DMS114 treated with DMSO at 0.1 percent for 48 hours (cell line): ENCODE measurements at regions not wholly inside any gene's neighbourhood (a gene's known extent, or its start where the extent isn't known, plus 50 kb on each side); places are given as distances from the start of the nearest gene placed in this dataset.

Source experiments
- DNase-seq: peaks from one replicate; lab custom pipeline; 2025; ENCODE audit not compliant: unreplicated experiment; lab: John Stamatoyannopoulos, UW

DNA sequence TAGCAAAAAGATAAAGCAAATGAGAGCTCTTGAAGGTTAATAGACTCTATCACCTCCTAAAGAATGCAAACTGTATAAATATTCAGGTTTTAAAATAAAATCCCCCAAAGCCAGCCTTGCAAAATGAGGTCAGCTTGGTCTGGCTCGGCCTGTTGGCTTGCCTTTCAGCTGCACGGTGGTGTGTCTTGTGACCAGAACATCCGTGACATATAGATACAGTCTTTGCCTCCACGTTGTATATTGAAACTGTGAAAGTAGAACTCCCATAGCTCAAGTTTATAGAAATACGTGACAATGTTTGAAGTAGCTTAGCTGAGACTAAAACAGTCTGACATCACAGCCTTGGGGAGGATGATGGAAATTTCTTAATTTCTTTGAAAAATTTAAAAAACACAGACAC lies 236.6 kb upstream of the MYOCD start:
- no peak for DNase-seq

DNA sequence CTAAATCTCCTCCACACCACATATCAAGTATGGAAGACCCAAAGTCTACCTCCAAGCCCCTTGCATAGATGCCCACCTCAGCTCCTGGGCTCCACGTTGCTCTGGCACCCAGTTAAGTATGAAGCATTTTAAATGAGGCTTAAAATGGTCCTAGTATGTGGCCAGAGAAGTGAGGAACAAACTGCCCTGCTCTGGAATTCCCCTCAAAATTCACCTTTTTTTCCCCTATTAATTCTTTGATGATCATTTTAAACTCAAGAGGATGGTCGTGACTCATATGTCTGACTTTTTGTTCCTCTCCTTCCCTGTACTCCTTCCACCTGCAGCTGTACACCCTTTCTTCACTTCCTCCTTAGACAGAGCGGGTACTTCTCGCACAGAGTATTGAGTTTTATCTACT lies 234.5 kb upstream of the MYOCD start:
- no peak for DNase-seq

GRCh38 chr17:12438212-12438611 lies 227.5 kb upstream of the MYOCD start:
- no peak for DNase-seq

DNA sequence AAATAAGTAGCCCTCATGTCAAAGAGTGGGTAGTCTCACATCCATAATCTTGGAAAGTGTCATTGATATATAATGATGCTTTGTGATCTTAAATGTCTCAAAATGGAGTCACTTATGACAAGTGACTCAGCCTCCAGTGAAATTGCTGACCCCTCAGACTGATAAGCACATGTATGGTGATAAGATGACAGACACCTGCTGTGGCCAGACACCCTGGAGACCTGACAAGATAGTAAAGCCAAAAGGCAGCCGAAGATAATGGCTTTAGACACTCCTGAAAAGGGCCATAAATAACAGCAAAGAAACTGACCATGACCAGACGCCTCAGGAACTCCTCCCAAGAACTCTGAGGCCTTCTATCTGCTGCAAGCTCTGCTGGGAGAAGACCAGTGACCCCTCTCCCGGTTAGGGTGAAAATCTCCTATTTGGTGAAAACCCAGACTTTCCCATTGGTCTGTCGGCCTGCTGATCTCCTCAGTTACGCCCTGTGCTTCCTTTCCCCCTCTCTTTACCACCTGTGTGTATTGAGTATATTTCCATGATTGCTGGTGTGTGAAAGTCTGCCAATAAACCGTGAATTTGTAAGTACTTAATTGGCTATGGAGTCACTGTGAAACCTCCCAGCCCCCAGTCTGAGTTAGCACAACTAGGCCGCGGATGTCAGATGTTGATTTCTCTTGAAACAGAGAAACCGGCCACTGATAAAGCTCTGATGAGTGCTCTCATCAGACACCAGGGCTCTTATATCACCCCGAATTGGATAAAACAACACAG lies 226.7 kb upstream of the MYOCD start:
- no peak for DNase-seq

DNA sequence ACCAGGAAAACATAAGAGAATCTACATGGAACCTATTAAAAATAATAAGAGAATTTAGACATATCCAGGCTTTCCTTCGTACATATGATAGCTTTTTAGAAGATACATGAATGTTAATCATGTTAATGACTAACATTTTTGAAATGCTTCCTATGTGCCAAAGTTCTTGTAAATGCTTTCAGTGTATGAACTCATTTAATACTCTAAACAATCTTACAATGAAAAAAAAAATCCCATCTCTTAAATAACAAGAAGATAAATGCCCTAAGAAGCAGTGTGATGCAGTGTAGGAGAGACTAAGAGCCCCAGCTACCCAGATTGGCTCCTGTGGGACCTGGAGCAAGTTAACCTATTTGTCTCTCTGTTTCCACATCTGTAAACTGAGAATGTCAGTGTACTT lies 220.4 kb upstream of the MYOCD start:
- DNase-seq = no peak

DNA sequence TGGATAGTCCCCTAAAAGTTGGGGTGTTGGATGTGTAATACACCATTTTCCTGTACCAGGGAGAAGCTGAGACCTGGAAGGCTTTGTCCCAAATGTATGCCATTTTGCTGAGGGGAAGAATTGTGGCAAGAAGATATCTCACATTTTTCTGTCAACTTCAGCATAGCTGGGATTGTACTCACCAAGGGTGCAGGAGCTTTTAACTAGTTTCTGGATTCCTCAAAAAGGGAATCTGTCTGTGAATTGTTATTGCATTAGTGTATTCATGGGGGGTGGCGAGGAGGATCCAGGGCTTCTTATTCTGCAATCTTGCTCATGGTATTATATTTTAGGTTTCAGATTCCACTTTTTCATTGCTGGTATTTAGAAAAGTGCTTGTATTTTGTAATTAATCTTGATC lies 208.2 kb upstream of the MYOCD start:
- DNase-seq = no peak

DNA sequence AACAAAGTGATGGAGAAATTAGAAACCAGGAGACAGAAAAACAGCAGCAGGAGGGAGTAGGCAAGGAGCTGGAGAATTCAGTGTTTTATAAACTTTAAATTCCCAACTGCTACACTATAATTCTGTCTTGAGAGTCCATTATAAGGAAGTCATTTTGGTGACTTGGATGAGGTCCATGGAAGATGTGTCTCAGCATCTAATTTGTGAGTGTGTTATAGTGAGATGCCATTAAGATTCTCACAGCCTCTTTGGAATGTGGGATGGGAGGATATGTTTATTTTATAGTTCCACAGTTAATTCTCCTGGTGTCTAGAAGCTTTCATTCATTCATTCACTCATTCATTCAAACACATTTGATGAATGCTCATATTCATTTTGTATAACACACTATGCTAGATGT lies 206.0 kb upstream of the MYOCD start:
- DNase-seq = no peak

DNA sequence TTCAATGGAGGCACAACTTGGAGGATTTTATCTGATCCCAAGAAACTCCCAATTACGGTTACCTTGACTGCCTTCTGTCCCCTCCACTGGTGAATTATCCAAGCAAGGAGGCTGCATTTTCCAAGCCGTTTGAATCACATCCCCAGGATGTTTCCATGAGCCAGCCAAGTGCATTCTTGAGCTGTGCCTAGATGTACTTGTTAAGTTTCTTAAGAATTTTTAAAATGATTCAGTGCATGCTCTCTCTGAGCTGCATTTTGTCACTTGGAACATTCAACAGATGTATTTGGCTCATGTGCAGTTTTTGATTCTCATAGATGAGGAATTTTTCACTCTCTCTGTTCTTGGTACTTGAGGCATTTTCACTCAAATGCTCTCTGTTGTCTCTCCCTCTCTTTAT lies 202.6 kb upstream of the MYOCD start:
- no peak for DNase-seq

- DNase-seq = no peak
Observed at GRCh38 chr17:12472252-12473173, 193.2 kb upstream of the MYOCD start.

DNA sequence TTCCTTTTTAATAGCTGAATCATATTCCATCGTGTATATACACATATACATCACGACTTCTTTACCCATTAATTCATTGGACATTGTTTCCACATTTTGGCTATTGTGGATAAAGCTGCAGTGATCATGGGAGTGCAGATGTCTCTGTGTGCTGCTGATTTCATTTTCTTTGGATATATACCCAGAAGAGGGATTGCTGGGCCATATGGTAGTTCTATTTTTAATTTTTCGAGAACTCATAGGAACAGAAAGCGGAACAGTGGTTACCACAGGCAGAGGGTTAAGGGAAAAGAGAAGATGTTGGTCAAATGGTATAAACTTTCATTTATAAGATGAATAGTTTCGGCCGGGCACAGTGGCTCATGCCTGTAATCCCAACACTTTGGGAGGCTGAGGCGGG lies 187.4 kb upstream of the MYOCD start:
- DNase-seq = no peak

DNA sequence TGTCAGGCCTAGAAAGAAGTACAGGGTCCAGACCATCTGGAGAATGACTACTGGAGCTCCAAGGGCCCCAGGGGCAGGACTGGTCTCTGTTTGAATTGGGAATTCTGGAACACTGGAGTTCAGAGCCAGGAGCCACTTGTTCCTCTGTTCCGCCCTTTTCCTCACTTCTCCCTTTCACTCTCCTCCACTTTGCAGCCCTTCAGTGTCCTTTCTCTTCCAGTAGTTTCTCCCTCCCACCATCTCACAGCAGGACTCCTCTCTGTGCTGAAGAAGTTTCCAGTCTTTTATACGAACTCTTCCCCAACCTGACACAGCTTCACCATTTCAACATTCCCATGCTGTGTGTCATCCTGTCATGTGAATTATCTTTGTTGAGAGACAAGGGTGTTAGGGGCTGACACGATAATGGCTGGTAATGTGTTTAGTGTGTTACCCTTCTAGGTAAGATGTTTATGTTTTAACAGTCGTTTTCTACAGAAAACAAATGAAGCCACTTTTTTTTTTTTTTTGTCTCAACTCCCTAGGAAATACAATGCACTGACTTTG lies 180.3 kb upstream of the MYOCD start:
- DNase-seq = no peak

DNA sequence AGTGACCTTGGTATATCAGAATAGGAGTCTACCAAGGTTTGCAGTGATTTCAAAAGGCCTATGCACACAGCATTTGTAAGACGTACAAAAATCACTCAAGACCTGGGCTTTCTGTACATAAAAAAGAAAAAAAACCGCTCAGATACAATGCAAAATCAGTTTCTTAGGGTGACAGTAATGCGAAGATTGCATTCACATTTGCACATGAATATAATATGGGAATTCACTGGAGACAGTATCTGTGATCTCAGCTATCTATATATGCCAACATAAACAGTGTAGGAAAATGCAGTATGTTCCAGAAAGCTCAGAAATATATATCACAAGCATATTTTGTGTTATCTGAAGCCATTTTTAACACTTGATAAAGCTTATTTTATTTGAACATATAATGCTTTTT lies 176.4 kb upstream of the MYOCD start:
- no peak for DNase-seq

DNA sequence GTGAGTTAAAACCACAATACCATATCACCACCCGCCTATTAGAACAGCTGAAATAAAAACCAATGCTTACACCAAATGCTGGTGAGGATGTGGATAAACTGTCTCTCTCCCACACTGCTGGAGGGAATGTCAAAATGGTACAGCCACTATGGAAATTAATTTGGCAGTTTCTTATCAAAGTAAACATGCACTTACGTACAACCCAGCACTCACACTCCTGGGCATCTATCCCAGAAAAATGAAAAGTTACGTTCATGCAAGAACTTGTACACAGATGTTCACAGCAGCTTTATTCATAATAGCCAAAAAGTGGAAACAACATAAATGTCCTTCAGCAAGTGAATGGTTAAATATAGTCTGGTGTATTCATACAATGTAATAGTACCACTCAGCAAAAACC lies 173.2 kb upstream of the MYOCD start:
- DNase-seq = no peak

DNA sequence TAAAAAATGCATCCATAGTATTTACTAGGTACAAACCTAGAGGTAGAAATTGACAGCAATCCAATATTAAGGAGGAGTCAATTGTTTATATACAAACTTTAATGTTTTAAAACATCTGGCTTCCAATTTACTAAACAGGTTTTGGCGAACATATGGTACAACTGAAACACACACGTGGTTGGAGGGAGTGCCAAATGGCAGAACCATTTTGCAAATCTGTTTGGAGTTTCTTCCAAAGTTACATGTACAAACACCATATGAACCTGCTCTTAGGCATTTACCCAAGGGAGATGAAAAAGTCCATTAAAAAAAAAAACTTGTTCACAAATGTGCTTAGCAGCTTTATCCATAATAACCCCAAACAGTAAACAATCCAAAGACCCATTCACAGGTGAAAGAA lies 159.8 kb upstream of the MYOCD start:
- no peak for DNase-seq

GRCh38 chr17:12507026-12507595 lies 158.6 kb upstream of the MYOCD start:
- no peak for DNase-seq

DNA sequence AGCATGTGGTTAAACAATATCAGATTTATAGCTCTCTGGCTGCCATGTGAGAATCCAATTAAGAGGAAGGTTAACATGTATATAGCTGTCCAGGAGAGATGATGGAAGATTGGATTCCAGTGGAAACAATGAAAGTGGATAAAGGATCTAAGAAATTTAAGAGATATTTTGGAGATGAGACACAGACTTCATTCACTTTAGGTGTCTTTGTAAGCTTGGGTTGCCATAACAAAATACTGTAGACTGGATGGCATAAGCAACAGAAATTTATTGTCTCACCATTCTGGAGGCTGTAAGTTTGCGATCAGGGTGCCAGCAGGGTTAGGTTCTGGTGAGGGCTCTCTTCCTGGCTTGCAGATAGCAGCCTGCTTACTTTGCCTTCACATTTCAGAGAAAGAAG lies 155.9 kb upstream of the MYOCD start:
- DNase-seq = no peak

GRCh38 chr17:12510535-12510934 lies 155.2 kb upstream of the MYOCD start:
- DNase-seq = no peak

GRCh38 chr17:12512694-12513355 lies 152.9 kb upstream of the MYOCD start:
- DNase-seq = no peak

DNA sequence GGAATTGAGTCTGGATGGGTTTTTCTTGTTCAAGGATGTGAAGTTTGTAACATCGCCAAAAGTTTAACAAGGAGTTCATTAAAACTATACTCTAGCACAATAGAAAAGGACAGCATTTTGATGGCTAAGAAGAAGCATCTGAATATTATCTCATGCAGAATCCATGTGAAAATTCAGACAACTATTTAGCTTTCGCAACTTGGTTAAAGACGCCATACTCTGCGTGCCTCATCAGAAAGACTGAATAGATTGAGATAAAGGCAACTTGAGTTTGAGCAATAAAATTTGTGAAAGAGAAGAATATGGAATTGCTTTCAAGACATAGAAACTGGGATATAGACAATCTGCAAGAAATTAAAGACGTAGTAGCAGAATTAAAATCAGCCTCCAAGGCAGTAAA lies 151.1 kb upstream of the MYOCD start:
- no peak for DNase-seq

GRCh38 chr17:12519956-12520594 lies 145.6 kb upstream of the MYOCD start:
- DNase-seq = no peak

DNA sequence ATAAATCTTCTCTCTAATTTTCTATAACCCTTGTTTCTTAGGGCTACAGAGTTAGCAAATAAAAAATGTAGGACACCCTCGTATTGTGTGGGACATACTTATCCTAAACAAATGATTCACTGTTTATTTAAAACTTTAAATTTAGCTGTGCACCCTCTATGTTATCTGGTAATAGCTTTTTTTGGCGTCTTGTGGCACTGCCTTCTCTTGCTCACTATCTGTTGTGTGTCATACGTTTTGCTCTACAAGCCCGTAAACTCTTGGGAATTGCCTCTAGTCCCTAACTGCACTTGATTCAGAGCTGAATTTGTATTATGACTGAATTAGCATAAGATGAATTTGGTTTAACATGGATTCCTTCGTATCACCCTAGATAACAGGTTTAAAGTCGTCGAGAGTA lies 144.3 kb upstream of the MYOCD start:
- DNase-seq = no peak
